Activated CD4-positive, alpha-beta T cell treated with anti-CD3 and anti-CD28 coated beads for 48 hours (primary cell): ENCODE measurements at regions not wholly inside any gene's neighbourhood (a gene's known extent, or its start where the extent isn't known, plus 50 kb on each side); places are given as distances from the start of the nearest gene placed in this dataset.
"Not testable (repeated sequence)": the region's sequence is repeated elsewhere in the genome, so short reads cannot be mapped to it uniquely, and the experiment has no call there.

Experiments
- DNase-seq: peaks from one replicate; pipeline ENCODE4 v3.0.0-alpha.2; 2020

DNA sequence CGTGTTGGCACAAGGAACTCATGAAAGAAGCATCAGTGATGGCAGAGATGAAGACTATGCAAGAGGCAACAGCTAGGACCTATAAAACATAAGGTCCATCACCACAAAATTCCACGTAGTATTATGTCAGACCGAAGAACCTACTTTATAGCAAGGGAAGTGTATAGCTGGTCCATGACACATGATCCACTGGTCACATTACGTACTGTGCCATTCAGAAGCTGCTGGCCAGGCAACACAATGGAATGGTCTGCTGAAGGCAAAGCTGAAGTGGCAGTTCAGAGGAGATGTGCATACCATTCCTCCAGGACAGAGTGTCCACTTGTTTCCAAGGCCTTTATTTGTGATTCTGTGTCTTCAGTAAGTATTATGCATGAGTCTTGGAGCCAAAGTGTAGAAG lies 215.5 kb upstream of the UGT8 start:
- no peak for DNase-seq

DNA sequence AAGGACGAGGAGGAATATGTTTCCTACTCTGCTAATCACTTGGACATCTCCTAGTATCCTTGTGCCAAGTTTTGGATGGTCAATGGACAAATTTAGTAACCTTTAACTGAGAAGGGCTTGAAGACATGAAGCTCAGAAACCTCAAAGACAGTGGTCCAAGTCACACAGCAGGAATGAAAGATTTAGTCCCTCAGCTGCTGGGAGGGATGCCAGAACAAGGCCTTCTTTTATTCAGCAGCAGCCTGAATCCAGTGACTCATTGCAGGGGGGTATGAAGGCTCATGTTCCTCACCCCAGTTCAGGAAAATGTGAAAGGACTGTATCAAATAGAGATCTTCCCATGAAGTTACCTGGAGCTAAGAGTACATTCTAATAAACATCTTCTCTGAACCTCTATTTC lies 214.9 kb upstream of the UGT8 start:
- DNase-seq: no peak

DNA sequence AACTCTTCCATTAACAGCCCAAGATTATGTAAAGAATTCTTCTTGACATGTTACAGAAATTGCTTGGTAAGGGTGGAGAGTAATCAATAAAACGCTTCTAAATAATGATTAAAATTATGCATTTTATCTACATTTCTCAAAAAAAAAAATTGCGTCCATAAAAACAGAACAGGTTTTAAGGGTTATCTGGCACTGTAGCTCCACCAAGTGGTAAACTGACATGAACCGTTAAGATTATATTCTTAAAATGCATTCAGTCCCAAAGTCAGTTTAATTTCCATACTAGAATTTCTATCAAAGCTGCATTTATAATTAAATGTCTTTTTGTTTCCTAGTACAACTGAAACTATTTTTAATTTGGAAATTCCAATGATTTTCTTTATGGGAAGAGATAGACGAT lies 214.0 kb upstream of the UGT8 start:
- no peak for DNase-seq

GRCh38 chr4:114385195-114385985 lies 213.2 kb upstream of the UGT8 start:
- no peak for DNase-seq

DNA sequence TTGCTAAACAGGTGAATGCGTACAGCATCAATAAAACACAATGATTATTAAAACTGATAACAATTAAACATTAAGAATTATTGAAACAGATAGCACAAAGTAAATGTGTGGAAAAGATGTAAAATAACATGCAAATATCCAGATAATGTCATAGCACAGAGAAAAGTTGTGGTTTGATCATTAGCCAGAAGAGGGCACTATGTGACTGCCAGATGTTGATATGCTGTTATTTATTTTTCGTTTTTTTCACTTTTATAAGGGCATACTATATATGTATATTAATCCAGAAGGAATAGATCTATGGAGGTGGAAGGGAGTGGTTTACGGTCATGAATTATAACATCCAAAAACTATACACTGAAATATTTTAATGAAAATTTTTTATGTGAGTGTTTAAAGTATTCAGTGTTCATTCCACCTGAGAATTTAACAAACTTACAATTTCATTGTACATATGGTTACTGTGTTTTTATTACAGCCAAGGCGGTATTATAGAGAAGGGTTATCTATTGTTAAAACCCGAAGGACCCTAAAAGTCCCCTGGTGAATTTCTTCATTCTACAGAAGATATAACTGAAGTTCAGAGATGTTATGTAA lies 211.9 kb upstream of the UGT8 start:
- DNase-seq: no peak

DNA sequence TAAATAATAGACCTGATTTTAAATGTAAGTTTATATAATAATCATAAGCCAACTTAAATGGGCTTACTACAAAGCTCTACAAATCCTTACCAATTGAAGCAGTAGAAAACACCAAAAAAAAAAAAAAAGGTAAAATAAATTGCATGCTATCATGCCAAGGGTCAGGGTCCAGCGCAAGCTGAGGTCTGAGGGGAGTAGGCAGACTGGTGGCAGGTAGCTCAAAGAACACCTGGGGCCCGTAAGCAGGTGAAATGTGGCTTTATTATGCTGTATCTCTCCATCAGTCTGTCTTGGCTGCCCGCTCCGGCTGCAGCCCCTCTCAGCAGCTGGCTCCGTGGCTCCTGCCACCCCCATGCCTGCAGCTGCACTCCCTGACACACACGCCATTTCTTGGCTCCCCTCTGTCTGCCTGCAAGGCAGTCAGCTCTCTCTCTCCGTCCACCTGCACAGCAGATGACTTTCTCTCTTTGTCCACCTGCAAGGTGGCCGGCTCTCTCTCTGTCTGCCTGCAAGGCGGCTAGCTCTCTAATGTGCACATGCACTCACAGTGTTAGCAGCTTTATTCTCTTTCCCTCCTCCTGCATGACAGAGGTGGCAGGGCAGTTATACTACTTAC lies 209.4 kb upstream of the UGT8 start:
- no peak for DNase-seq

- DNase-seq: no peak
Measured at GRCh38 chr4:114393295-114394038, 205.1 kb upstream of the UGT8 start.

- DNase-seq: no peak
Measured at GRCh38 chr4:114396808-114397207, 201.8 kb upstream of the UGT8 start.

- no peak for DNase-seq
Measured at GRCh38 chr4:114398410-114398809, 200.2 kb upstream of the UGT8 start.

GRCh38 chr4:114399105-114399504 lies 199.5 kb upstream of the UGT8 start:
- DNase-seq: no peak

- DNase-seq: no peak
Measured at GRCh38 chr4:114400531-114400930, 198.1 kb upstream of the UGT8 start.

- no peak for DNase-seq
Measured at GRCh38 chr4:114401483-114401882, 197.1 kb upstream of the UGT8 start.

GRCh38 chr4:114417214-114417613 lies 181.4 kb upstream of the UGT8 start:
- DNase-seq: no peak

DNA sequence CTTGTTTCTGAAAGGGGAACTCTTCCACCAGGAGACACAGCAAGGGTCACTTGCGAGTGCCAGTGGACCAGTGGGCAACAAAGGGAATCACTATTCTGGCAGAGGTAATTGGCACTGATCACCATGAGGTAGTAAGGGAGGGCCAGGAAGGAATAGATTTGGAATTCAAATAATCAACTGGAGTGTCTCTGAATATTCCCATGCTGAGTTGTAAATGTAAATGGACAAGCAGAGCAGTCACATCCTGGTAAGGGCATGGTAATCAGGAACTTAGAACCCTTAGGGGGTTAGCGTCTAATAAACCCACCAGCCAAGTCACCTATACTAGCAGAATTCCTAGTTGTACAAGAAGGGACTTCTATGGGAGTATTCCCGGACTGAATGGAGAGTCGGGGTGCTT lies 178.5 kb upstream of the UGT8 start:
- DNase-seq: no peak

DNA sequence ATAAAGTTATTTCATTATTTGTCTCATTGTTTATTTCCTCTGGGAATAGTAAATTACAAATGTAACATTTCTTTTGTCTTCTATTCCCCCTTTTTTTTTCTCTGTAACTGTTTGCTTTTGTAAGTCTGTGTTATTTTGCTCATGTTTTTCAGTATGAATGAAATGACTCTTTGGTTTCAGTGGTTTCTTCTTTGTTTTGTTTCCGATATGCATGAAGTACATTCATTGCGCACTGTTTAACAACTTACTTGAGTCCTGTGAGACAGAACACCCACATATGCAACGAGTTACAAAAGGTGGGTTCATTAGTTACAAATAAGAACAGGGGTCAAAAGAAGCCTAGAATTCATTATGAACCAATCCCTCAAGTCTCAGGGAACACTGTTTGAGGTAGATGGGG lies 175.0 kb upstream of the UGT8 start:
- DNase-seq: no peak

DNA sequence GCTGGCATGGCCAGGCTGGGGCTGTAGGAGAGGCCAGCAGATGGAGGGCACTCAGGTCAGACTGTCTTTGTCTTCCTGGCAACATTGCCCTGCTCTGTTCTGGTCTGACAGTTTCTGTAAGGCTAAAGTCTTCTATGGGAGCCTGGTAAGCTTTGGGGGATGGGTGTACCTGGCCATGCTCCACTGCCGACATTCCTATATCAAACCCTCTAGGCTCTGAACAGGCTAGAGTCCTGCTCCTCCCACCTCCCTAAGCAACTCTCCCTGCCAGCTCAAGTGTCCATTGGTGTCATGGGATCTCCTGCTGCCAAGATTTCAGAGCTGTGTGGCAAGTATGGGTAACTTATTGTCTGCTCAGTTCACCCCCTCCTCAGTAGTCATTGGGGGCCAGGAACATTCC lies 163.5 kb upstream of the UGT8 start:
- no peak for DNase-seq

DNA sequence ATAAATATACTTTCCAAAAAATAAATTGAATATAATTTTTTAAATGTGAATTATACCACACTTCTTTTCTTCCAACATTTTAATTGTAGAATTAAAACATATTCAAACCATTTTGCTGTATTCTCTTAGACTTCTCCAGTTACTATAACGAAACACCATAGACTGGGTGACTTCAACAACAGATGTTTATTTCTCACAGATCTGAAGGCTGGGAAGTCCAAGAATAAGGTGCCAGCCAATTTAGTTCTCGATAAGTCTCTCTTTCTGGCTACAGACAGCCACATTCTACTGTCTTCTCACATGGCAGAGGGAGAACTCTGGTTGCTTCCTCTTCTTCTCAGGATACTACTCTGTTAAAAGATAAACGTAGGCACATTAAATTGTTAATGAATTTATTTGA lies 155.8 kb upstream of the UGT8 start:
- DNase-seq: no peak

GRCh38 chr4:114444211-114444610 lies 154.4 kb upstream of the UGT8 start:
- no peak for DNase-seq

DNA sequence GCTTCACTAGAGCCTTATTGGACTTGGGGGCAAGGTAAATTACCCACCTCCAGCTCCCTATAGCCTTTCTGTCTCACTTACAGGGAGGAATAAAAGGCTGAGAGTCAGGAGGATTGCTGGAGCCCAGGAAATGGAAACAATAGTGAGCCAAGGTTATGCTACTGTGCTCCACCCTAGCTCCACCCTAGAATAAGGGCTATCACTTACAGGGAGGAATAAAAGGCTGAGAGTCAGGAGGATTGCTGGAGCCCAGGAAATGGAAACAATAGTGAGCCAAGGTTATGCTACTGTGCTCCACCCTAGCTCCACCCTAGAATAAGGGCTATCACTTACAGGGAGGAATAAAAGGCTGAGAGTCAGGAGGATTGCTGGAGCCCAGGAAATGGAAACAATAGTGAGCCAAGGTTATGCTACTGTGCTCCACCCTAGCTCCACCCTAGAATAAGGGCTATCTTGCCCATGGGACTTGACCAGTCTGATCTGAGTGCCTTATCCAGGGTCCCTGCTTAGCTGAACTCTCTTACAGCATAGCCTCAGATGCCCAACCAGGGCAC lies 150.6 kb upstream of the UGT8 start:
- DNase-seq: not testable (repeated sequence)

DNA sequence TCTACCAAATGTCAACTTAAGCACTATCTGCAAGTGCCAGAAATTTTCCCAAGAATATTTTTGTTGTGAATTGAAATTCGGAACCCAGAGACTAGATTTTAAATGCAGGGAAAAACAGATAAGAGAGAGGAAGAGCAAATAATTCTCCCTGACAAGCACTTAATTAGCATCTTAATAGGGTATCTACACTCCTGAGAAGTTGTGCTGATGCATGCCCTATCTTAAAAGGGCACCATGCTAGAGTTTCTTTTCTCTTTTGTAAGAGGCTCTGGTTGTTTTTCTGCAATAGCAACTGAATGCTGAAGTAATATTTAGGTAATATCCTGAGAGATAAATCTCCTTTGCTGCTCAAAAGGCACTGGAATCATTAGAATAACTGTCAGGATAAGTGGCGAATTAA lies 139.9 kb upstream of the UGT8 start:
- no peak for DNase-seq

DNA sequence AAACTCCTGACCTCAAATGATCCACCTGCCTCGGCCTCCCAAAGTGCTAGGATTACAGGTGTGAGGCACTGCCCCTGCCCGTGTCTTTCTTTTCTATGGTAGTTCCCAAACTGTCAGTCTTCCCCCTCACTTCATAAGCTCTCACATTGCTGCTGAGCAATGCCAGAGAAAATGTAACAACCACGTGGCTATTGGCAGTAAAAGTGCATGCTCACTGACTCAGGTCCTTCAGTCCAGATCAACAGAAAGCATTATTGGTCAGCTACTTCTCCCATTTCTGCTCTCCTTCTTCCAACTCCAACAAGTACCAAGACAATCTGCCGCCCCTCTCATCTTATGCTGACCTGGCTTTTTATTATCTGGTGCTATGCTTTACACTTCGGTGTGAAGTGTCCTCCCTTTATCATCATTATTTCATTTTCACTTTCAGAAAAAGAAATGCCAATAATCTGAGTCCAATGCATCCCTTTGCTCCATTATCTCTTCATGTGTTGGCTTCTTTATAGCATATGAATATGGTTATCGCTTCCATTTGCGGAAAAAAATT lies 133.8 kb upstream of the UGT8 start:
- no peak for DNase-seq

DNA sequence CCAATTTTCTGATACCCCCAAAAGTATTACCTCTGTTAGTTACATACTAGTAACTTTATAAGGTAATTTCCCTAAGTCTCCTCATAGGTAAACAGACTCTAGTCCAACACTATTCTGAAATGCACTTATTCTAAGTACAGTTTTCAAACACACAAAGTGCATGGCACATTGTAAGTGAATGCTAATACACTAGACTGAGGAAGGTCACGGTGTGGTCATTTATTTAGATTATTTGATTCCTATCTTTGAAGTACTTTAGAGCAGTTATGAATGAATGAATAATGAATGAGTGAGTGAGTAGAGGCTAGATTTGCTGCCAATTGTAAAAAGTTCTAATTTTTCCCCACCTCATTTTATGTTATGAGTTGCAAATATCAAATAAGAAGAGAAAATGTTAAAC lies 132.8 kb upstream of the UGT8 start:
- DNase-seq: no peak

- DNase-seq: no peak
Measured at GRCh38 chr4:114466299-114466698, 132.3 kb upstream of the UGT8 start.
